Heart left ventricle (tissue), 16 donors: ENCODE measurements at regions not wholly inside any gene's neighbourhood (a gene's known extent, or its start where the extent isn't known, plus 50 kb on each side); places are given as distances from the start of the nearest gene placed in this dataset.

Experiments
- ATAC-seq, 4 donors: fragments of 200-7000 bp; cut with Tn5 transposase; one replicate each; pipeline ENCODE4 v1.9.1; 2020 to 2022; ENCODE audit warnings: moderate library complexity in 4 of 4, mild to moderate bottlenecking in 3 of 4, moderate number of reproducible peaks in 1 of 4
- DNase-seq, 5 donors: peaks; one replicate each; pipeline ENCODE4 v3.0.0-alpha.2; 2020
- H3K27ac ChIP-seq, 12 donors: fragments of 200-600 bp; sonication (generic) in 4 of 12; one replicate each; pipeline versions ENCODE4 v1.5.0 to v1.8.0; 2016 to 2022; ENCODE audit warnings: mild to moderate bottlenecking in 2 of 12
- H3K27me3 ChIP-seq, 9 donors: fragments of 200-600 bp; sonication (generic) in 2 of 9; one replicate each; pipeline versions ENCODE4 v1.5.1 to v1.8.0; 2016 to 2022; ENCODE audit warnings: mild to moderate bottlenecking in 3 of 9
- H3K36me3 ChIP-seq, 9 donors: fragments of 200-600 bp; sonication (generic) in 2 of 9; one replicate each; pipeline versions ENCODE4 v1.5.0 to v1.8.0; 2018 to 2022; ENCODE audit warnings: mild to moderate bottlenecking in 2 of 9
- H3K4me1 ChIP-seq, 12 donors: fragments of 200-600 bp; sonication (generic) in 4 of 12; one replicate each; pipeline versions ENCODE4 v1.5.0 to v1.8.0; 2016 to 2022; ENCODE audit warnings: mild to moderate bottlenecking in 3 of 12
- H3K4me3 ChIP-seq, 12 donors: fragments of 200-600 bp; sonication (generic) in 4 of 12; one replicate each; pipeline versions ENCODE4 v1.5.0 to v1.8.0; 2017 to 2022; ENCODE audit warnings: mild to moderate bottlenecking in 9 of 12, moderate library complexity in 4 of 12
- H3K9me3 ChIP-seq, 12 donors: fragments of 200-600 bp; sonication (generic) in 4 of 12; one replicate each; pipeline versions ENCODE4 v1.5.0 to v1.8.0; 2016 to 2022; ENCODE audit warnings: mild to moderate bottlenecking in 1 of 12
- CTCF ChIP-seq, 12 donors: fragments of 200-600 bp; sonication (generic) in 4 of 12; IDR thresholded peaks; one replicate each; pipeline versions ENCODE4 v1.5.0 to v1.8.0; 2018 to 2022; ENCODE audit warnings: antibody characterized with exemption in 12 of 12, mild to moderate bottlenecking in 5 of 12
- POLR2A ChIP-seq, 2 donors: fragments of 450-650 bp; IDR thresholded peaks; one replicate each; pipeline ENCODE4 v1.6.1; 2017; ENCODE audit warnings: antibody characterized with exemption in 2 of 2, mild to moderate bottlenecking in 2 of 2, moderate library complexity in 2 of 2
- WGBS, 4 donors: extraction: QIAGEN DNeasy Blood & Tissue Kit in 2 of 4; methylation state at CpG; one replicate each; pipeline versions ENCODE4 v1.1.5 to v1.1.7; 2013 to 2018; 5-methylcytosine and 5-hydroxymethylcytosine counted together
- intact Hi-C, 10 donors: fragments of 100-400 bp; cut with DNase I; formaldehyde crosslinking; loops; one replicate each; pipeline versions ENCODE4 v1.11.1 to v1.14.2; 2022
- donor health status: ischemic (EF 13 %, LVEDD 7.1; RV severe dilation, severe dysfunction).
- donor health status: healthy with polysubstance abuse.
- donor health status: DM: no; HTN: yes; CAD: no.
- donor health status: DM: no; HTN: no; CAD: no.
- donor health status: ischemic (EF 25% LVEDD 6.9; RV normal size, moderate dysfunction).
- donor health status: ischemic (EF 25% LVEDD 5.7; RV mildly dilated, moderate dysfunction).
- donor health status: healthy.
- donor health status: DM: yes; HTN: yes; CAD: no.
- donor health status: ischemic (EF 35%, LVEDD 5.7; RV mildly dilated, moderate dysfunction).
- donor health status: nonischemic (EF 11% LVEDD 7.7; RV severe dilation, severe dysfunction).
- donor health status: DM: yes; HTN: yes; CAD: no.
- donor health status: PGD.
- donor health status: ischemic (EF 29% LVEDD 5.4; RV normal size, mild dysfunction).
- donor health status: nonischemic (EF 23%, LVEDD 6.1; RV moderate dilation, normal function).

- Histone ChIP-seq H3K9me3 (no peaks in the 10 kb centered on the region), H3K27me3 (no peaks in the 10 kb centered on the region), H3K4me3 (no peak overlapping the region), H3K36me3 (no peaks in the 10 kb centered on the region), H3K27ac (no peak overlapping the region), H3K4me1 (no peaks in the 10 kb centered on the region)
- intact Hi-C loops, result no loop called here
- no peak for TF ChIP-seq POLR2A (IDR thresholded peaks at IDR 0.05)
- no peak for TF ChIP-seq CTCF (IDR thresholded peaks at IDR 0.05)
- DNase-seq, result no peak
- WGBS, 4 donors, result 63 to 67% (median 67%) methylated on average over 8 of the region's 8 CpGs
- ATAC-seq, result no peak
These were observed 193.8 kb downstream of the RBM43 start for GRCh38 chr2:151067658-151068369.

GRCh38 chr2:151063271-151063670 is 198.4 kb downstream of the RBM43 start:
- H3K27ac ChIP-seq, result no peak overlapping the region
- WGBS, 4 donors, result 45 to 53% (median 47%) methylated on average over 3 of the region's 3 CpGs
- H3K27me3 ChIP-seq, result no peaks in the 10 kb centered on the region
- intact Hi-C loops, result no loop called here
- H3K9me3 ChIP-seq, result no peaks in the 10 kb centered on the region
- no peak for TF ChIP-seq CTCF (IDR thresholded peaks at IDR 0.05)
- no peak for TF ChIP-seq POLR2A (IDR thresholded peaks at IDR 0.05)
- no peak overlapping the region for H3K4me3 ChIP-seq
- H3K36me3 ChIP-seq, result no peaks in the 10 kb centered on the region
- H3K4me1 ChIP-seq, result no peaks in the 10 kb centered on the region
- no peak for ATAC-seq
- DNase-seq, result no peak

GRCh38 chr2:151060287-151060686 is 201.4 kb downstream of the RBM43 start:
- 37 to 56% (median 44%) methylated on average over 2 of the region's 2 CpGs for WGBS, 4 donors

GRCh38 chr2:151056870-151057269 is 204.8 kb downstream of the RBM43 start:
- Histone ChIP-seq H3K4me1 (peaks cover 0 to 7% (median 0%) of the 10 kb centered on the region in 12 donors), H3K4me3 (no peak overlapping the region), H3K27me3 (no peaks in the 10 kb centered on the region), H3K36me3 (no peaks in the 10 kb centered on the region), H3K9me3 (no peaks in the 10 kb centered on the region), H3K27ac (peak overlapping the region in 1 of 12 donors; percentile 34)
- 82 to 93% (median 88%) methylated on average over 1 of the region's 1 CpG for WGBS, 4 donors
- TF ChIP-seq POLR2A (IDR thresholded peaks at IDR 0.05), result no peak
- no peak for TF ChIP-seq CTCF (IDR thresholded peaks at IDR 0.05)
- ATAC-seq (no peak), DNase-seq (no peak)
- intact Hi-C loops, result loop anchor here in 2 of 10 donors (10.0 kb wide), 2 partner anchors 562 to 1452 kb away; no protein-coding TSS in a partner anchor

More at GRCh38 chr2:151060287-151060686, 201.4 kb downstream of the RBM43 start:
- TF ChIP-seq CTCF (IDR thresholded peaks at IDR 0.05), result no peak
- TF ChIP-seq POLR2A (IDR thresholded peaks at IDR 0.05), result no peak
- H3K27ac ChIP-seq, result no peak overlapping the region
- no peak for DNase-seq
- no peaks in the 10 kb centered on the region for H3K27me3 ChIP-seq
- H3K9me3 ChIP-seq, result no peaks in the 10 kb centered on the region
- intact Hi-C loops, result no loop called here
- no peak for ATAC-seq
- no peaks in the 10 kb centered on the region for H3K36me3 ChIP-seq
- no peak overlapping the region for H3K4me3 ChIP-seq
- H3K4me1 ChIP-seq, result peaks cover 0 to 7% (median 0%) of the 10 kb centered on the region in 12 donors
